ENCODE measurements at regions not wholly inside any gene's neighbourhood (a gene's known extent, or its start where the extent isn't known, plus 50 kb on each side); places are given as distances from the start of the nearest gene placed in this dataset.

DNA sequence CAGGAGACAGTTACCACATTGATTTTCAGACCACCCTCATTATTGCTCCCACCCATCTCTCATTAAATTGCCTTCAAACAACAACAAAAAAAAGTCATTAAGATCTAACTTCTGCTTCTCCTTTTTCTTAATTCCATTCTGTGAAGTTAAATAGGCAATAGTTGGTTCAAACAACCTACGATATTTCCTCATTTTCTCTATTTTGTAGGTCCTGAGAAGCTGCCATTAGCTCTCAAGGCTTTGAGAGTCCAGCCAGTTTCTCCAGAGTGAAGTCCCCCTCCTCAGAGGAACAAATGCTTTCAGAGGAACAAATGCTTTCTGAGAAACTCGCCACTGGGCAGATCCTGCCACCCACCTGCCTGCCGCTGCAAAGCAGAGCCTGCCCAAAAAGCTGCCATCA lies 125.6 kb downstream of the ETS2 start:
- H3K4me3 Mint-ChIP-seq, result no peak overlapping the region
- ATAC-seq (no peak), DNase-seq (ENCODE audit: low spot score in 2 of 2) (no peak)
- no peaks in the 10 kb centered on the region for H3K9me3 Mint-ChIP-seq
- no peak overlapping the region for H3K27ac Mint-ChIP-seq
- H3K4me1 Mint-ChIP-seq, result no peaks in the 10 kb centered on the region
- H3K36me3 Mint-ChIP-seq, result no peaks in the 10 kb centered on the region

DNA sequence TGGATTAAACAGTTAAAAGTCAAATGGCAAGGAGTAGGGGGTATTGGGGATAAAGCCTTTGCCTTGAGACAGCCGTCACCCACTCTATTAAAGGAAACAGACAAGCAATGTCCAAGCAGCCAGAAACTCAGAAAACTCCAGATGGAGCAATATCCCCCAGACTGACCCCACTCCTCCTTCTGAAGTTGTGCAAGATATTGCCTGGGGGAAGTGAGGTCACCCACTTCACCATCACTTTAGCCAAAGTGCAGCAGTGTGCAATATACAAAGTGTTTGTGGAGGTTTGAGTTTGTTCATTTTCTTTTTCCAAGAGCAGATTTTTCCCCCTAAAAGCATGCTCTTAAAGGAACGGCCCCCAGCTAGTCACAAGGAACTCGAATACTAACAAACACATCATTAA lies 125.1 kb downstream of the ETS2 start:
- H3K9me3 Mint-ChIP-seq, result no peaks in the 10 kb centered on the region
- H3K27ac Mint-ChIP-seq, result no peak overlapping the region
- H3K4me1 Mint-ChIP-seq, result no peaks in the 10 kb centered on the region
- no peak for DNase-seq (ENCODE audit: low spot score in 2 of 2)
- H3K36me3 Mint-ChIP-seq, result no peaks in the 10 kb centered on the region
- ATAC-seq, result no peak
- no peak overlapping the region for H3K4me3 Mint-ChIP-seq

DNA sequence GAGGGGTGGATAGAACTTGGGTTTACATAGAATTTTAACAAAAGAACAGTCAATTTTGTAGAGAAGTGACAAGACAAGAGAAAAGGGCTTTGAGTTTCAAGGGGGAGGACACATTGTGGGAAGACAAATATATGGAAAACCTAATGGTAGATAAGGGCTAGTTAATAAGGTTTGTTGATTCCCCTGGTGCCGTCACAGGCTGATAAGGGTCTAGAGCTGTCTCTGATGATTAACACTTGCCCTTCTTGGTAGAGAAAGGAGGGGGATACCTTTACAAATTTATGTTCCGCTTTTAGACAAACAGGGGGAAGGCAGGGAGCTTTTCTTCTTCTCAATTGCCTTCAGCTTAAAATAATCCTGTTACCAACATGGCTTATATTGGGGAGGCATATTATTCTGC lies 124.3 kb downstream of the ETS2 start:
- DNase-seq (ENCODE audit: low spot score in 2 of 2) (no peak), ATAC-seq (no peak)
- Mint-ChIP-seq H3K36me3 (no peaks in the 10 kb centered on the region), H3K27ac (no peak overlapping the region), H3K4me1 (no peaks in the 10 kb centered on the region), H3K4me3 (no peak overlapping the region), H3K9me3 (no peaks in the 10 kb centered on the region)

DNA sequence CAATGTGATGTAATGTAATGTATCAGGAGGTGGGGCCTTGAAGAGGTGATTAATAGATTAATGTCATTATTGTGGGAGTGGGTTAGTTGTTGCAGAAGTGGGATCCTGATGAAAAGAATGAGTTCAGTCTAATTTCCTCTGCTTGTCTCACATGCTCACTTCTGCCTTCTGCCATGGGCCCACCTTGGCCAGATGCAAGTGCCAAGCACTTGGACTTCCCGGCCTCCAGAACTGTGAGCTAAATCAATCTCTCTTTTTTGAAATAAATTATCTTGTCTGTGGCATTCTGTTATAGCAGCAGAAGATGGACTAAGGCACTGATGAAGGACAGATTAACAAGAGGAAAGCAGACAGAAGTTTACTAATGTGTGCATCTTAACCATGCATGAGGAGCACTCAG lies 123.9 kb downstream of the ETS2 start:
- Mint-ChIP-seq H3K4me3 (no peak overlapping the region), H3K9me3 (no peaks in the 10 kb centered on the region), H3K4me1 (no peaks in the 10 kb centered on the region), H3K27ac (no peak overlapping the region), H3K36me3 (no peaks in the 10 kb centered on the region)
- ATAC-seq (no peak), DNase-seq (ENCODE audit: low spot score in 2 of 2) (no peak)

DNA sequence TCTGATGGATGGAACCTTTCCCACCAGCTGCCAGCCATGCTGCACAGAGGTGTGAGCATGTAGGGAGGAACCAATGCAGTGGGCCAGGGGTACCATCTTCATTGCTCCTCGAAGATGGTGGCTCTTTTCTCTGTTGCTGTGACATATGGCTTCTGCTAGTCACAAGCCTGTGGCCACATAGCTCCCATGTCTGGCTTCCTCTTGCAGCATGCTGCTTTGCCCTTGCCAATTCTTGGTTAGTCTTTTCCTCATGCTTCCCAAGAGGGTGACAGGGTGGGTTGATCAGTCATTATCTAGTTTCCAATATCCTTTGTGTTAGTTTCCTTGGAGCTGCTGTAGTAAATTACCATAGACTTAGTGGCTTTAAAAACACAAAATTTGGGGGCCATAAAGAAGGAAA lies 123.4 kb downstream of the ETS2 start:
- Mint-ChIP-seq H3K4me1 (no peaks in the 10 kb centered on the region), H3K4me3 (no peak overlapping the region), H3K9me3 (no peaks in the 10 kb centered on the region), H3K36me3 (no peaks in the 10 kb centered on the region), H3K27ac (no peak overlapping the region)
- no peak for DNase-seq (ENCODE audit: low spot score in 2 of 2)
- ATAC-seq, result no peak

DNA sequence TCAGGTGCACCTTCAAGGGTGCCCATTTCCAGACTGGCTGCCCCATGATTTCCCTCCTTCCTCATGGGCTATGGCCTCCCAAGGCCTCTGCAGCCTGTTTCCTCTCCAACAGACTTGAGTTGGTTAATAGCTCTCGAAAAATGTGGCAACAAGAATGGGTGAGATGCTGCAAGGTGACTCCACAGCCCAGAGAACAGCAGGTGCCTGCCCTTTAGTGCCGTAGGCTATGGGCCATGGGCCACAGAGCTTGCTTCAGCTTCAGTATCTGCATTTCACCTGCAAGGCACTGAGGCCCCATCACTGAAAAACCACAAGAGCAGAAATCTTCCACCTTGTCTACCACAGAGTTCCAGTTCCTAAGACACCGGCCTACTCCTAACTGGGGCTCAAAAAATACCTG lies 122.0 kb downstream of the ETS2 start:
- Mint-ChIP-seq H3K27ac (no peak overlapping the region), H3K36me3 (no peaks in the 10 kb centered on the region), H3K9me3 (no peaks in the 10 kb centered on the region), H3K4me1 (no peaks in the 10 kb centered on the region), H3K4me3 (no peak overlapping the region)
- DNase-seq (ENCODE audit: low spot score in 2 of 2) (no peak), ATAC-seq (no peak)

DNA sequence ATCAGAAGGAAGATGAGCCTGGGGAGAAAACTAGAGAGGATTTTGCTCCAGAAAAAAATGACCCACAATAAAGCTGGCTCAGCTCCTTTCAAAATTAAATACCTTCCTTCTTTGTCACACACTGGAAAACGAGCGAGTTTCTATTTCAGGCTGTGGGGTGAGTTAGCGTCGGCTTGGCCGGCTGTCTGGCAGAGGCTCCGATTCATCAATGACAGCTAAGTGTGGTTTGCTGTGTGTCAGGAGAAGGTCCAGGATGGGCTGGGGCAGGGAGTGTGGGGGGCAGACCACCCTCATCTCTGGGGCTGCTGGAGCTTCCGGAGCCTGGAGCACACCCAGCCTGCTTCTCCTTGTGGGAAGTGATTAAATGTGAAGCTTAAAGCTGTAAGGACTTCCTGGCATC lies 120.2 kb downstream of the ETS2 start:
- DNase-seq (ENCODE audit: low spot score in 2 of 2), result no peak
- Mint-ChIP-seq H3K4me1 (no peaks in the 10 kb centered on the region), H3K4me3 (no peak overlapping the region), H3K27ac (no peak overlapping the region), H3K36me3 (no peaks in the 10 kb centered on the region), H3K9me3 (no peaks in the 10 kb centered on the region)
- ATAC-seq, result no peak

DNA sequence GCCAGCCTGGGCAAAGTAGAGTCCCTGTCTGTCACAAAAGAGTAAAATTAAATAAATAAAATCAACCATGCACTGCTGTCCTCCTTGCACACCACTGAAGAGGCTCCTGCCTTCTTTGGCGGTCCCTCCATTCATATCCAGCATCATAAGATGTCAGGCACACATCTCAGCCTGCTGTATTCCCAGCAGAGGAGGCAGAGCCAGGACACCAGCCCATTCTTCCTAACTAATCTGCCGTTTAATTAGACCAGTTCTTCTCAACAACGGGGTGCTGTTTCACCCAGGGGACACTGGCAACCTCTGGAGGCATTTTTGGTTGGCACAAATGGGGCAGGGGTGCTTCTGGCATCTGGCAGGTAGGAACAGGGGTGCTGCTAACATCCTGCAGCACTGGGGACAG lies 119.7 kb downstream of the ETS2 start:
- no peaks in the 10 kb centered on the region for H3K36me3 Mint-ChIP-seq
- ATAC-seq, result no peak
- H3K9me3 Mint-ChIP-seq, result no peaks in the 10 kb centered on the region
- no peak overlapping the region for H3K27ac Mint-ChIP-seq
- H3K4me3 Mint-ChIP-seq, result no peak overlapping the region
- H3K4me1 Mint-ChIP-seq, result no peaks in the 10 kb centered on the region
- no peak for DNase-seq (ENCODE audit: low spot score in 2 of 2)

DNA sequence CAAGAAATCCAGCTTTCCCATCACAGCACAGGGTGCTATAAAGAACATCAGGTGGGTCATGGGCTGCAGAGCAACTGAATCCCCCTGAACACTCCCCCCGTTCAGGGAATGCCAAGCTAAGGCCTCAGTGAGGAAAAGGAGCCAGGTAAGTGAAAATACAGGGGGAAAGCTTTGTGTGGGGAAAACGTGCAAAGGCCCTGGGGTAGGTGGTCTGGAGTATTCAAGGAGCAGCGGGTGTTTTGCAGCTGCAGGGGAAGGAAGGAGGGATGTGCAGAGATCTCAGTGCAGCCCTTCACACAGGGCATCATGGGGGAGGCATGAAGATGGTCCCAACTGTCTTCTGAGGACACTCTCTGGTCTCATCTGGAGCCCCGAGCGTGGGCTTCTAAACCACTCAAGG lies 119.2 kb downstream of the ETS2 start:
- Mint-ChIP-seq H3K36me3 (no peaks in the 10 kb centered on the region), H3K27ac (no peak overlapping the region), H3K9me3 (no peaks in the 10 kb centered on the region), H3K4me3 (no peak overlapping the region), H3K4me1 (no peaks in the 10 kb centered on the region)
- ATAC-seq (no peak), DNase-seq (ENCODE audit: low spot score in 2 of 2) (no peak)

DNA sequence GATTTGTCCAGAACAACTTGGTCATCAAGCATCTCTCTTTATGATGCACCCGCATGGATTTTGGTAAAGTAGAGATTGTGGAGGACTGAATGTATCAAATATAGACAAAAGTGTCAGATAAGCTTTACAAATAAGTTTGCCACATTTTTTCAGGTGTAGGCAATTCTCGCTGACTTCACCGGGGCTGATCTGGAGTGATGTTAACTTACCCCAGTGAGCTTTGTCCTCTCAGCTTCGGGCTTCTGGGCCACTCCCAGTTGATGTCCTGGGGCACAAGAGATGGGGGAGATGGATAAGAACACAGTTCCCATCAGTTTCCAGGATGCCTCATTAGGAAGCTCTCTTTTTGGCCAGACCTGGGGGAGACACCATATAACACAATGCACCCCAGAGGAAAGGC lies 117.7 kb downstream of the ETS2 start:
- Mint-ChIP-seq H3K4me3 (no peak overlapping the region), H3K36me3 (no peaks in the 10 kb centered on the region), H3K4me1 (no peaks in the 10 kb centered on the region), H3K9me3 (no peaks in the 10 kb centered on the region), H3K27ac (no peak overlapping the region)
- no peak for DNase-seq (ENCODE audit: low spot score in 2 of 2)
- no peak for ATAC-seq

DNA sequence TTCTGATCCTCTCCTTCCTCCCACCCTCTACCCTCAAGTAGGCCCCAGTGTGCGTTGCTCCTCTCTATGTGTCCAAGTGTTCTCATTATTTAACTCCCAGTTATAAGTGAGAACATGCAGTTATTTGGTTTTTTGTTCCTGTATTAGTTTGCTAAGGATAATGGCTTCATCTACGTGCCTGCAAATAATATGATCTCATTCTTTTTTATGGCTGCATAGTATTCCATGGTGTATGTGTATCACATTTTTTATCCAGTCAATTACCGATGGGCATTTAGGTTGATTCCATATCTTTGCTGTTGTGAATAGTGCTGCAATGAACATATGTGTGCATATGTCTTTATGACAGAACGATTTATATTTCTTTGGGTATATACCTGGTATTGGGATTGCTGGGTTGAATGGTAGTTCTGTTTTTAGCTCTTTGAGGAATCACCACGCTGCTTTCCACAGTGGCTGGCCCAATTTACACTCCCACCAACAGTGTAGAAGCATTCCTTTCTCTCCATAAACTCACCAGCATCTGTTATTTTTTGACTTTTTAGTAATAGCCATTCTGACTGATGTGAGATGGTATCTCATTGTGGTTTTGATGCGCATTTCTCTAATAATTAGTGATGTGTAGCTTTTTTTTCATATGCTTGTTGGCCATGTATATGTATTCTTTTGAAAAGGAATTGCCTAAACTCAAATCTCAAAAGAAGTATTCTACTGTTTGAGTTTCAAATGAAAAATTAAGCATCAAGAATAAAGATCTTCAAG lies 116.9 kb downstream of the ETS2 start:
- no peaks in the 10 kb centered on the region for H3K4me1 Mint-ChIP-seq
- H3K27ac Mint-ChIP-seq, result no peak overlapping the region
- H3K9me3 Mint-ChIP-seq, result no peaks in the 10 kb centered on the region
- no peaks in the 10 kb centered on the region for H3K36me3 Mint-ChIP-seq
- H3K4me3 Mint-ChIP-seq, result no peak overlapping the region
- no peak for DNase-seq (ENCODE audit: low spot score in 2 of 2)
- no peak for ATAC-seq

DNA sequence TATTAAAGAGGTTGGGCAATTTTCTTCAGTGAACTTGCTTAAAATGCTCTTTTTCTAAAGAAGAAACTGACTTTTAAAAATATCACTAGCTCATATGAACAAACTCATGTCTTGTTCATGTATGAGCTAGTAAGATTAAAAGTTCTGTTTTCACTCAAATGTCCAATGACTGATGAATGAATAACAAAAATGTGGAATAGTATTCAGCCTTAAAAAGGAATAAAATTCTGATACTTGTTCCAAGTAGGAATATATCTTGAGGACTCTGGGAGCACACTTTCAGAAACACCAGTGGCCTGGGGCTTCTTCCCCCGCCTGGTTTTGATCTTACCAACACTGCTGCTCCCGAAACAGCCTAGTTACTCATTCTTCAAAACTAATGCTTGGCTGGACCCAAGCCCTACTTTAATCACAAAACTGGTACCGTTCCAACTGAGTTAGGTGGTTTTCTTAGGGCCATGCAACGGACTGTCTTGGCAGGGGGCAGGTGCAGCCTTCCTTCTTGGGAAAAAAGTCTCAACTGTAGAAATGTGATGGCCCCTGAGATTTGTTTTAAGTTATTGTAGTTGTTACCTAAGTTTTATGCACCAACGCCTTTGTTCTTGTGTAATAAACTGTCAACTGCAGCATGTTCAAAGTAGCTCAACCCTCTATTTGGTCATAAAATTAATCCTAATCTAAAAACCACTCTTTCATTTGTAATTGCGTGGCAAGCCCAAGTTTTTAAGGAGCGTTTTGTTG lies 116.0 kb downstream of the ETS2 start:
- H3K36me3 Mint-ChIP-seq, result no peaks in the 10 kb centered on the region
- H3K4me1 Mint-ChIP-seq, result no peaks in the 10 kb centered on the region
- no peak for ATAC-seq
- no peak overlapping the region for H3K4me3 Mint-ChIP-seq
- no peak overlapping the region for H3K27ac Mint-ChIP-seq
- DNase-seq (ENCODE audit: low spot score in 2 of 2), result no peak
- H3K9me3 Mint-ChIP-seq, result no peaks in the 10 kb centered on the region

DNA sequence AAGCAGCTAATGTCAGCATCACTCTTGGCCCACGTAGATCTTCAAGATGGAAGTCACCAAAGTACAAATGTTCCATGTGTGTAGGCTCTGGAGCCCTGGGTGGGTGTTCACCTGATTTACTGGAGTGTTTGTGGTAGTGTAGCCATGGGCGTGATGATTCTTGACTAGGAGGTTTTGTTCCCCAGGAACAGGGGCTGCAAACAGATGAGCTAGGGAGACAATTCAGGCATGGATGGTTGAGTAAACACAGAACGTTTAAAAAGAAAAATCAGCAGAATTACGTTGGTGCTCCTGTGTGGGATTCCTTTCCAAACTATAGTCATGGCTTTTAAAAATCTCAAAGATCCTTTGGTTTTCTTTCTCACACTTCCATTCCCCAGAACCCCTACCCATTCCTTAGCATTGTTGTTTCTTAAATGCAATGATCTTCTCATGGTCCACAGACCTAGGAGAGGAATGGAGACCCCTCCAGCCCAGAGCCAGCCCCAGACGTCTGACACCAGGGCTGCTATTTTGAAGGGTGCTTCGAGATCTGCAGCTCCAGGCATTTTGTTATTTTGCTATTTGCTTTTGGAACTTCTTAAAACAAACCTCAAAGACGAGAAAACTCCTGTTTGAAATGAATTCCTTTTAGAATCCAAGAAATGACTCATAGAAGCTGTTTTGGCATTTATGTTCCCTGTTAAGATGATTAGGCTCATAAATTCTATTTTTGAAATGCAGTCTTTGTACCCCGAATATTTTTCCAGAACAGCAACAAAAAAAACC lies 115.1 kb downstream of the ETS2 start:
- H3K4me1 Mint-ChIP-seq, result no peaks in the 10 kb centered on the region
- H3K9me3 Mint-ChIP-seq, result no peaks in the 10 kb centered on the region
- no peak overlapping the region for H3K4me3 Mint-ChIP-seq
- DNase-seq (ENCODE audit: low spot score in 2 of 2) (no peak), ATAC-seq (no peak)
- H3K27ac Mint-ChIP-seq, result no peak overlapping the region
- H3K36me3 Mint-ChIP-seq, result no peaks in the 10 kb centered on the region

DNA sequence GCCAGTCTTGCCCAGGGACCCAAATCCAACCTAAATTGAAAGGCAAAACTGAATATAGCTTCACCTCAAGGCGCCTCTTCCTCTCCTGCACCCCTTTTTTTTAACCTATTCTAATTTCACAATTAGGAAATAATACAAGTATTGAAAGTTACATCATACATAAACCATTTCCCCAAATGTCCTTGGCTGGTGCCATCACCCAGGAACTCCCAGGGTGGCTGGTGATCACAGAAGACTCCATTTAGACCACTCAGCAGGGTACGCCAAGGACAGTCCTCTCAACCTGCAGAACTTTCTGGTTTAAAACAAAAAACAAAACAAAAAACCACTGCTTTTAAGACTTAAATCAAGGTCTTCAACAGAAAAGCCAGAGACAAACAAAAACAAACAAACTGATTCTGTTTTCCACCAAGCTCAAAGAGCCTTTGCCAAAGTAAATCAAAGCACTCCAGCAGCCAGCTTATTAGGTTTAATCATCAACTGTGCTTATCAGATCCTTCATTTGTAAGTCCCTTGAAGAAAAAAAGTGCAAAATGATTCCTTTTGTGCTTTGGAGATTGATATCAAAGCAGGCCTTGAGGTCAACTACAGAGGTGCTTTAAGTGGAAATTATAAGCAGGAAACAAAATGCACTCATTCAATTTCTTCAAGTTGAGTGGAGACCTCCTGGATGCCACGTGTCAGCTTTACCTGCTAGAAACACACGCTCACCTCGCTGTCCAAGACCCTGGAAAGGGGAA lies 113.0 kb downstream of the ETS2 start:
- no peaks in the 10 kb centered on the region for H3K9me3 Mint-ChIP-seq
- H3K27ac Mint-ChIP-seq, result no peak overlapping the region
- H3K36me3 Mint-ChIP-seq, result no peaks in the 10 kb centered on the region
- no peak for ATAC-seq
- no peak for DNase-seq (ENCODE audit: low spot score in 2 of 2)
- no peak overlapping the region for H3K4me3 Mint-ChIP-seq
- H3K4me1 Mint-ChIP-seq, result no peaks in the 10 kb centered on the region

DNA sequence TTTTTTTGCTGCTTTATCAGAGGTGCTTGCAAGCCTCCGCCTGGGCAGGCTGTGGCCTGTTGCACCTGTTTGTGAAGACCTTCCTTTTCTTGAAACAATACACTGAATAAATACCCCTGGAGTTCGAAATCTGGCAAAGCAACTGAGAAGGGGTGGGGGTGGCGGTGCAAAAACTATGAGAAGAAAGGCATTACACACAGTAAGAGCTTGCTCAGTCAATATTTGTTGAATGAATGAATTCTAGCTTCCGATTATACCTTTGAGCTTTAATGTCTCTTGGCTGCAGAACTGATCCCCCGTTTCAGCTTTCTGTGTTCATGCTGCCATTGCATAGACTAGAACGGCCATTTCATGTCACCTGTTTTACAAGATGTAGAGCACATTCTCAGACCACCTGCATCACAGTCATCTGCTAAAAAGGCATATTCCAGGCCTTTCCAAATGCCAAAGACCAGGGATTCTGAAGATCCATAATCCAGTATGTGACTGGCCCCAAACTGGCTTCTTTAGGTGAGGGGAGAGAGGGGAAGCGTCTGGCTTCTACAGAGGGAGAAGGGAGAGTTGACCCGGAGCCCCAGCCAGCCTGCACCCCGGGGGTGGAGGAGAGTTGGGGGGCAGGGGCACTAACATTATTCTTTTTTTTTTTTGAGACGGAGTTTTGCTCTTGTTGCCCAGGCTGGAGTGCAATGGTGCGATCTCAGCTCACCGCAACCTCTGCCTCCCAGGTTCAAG lies 111.5 kb downstream of the ETS2 start:
- no peaks in the 10 kb centered on the region for H3K9me3 Mint-ChIP-seq
- no peak for DNase-seq (ENCODE audit: low spot score in 2 of 2)

More for the DNA sequence above, 111.5 kb downstream of the ETS2 start:
- Mint-ChIP-seq H3K4me1 (no peaks in the 10 kb centered on the region), H3K4me3 (no peak overlapping the region), H3K27ac (no peak overlapping the region), H3K36me3 (no peaks in the 10 kb centered on the region)
- ATAC-seq, result no peak

Data from stimulated activated effector memory CD8-positive, alpha-beta T cell treated with anti-CD3 and anti-CD28 coated beads, Interleukin-12 subunit alpha, Interleukin-12 subunit beta, amount 100 ng/mL, for 72 hours (primary cell).